ENCODE measurements at regions not wholly inside any gene's neighbourhood (a gene's known extent, or its start where the extent isn't known, plus 50 kb on each side); places are given as distances from the start of the nearest gene placed in this dataset.
"Not testable (repeated sequence)": the region's sequence is repeated elsewhere in the genome, so short reads cannot be mapped to it uniquely, and the experiment has no call there.

GRCh38 chr3:3365716-3366115, 186.2 kb upstream of the CRBN start:
- H3K27me3 ChIP-seq (ENCODE audit: insufficient read depth, insufficient read length), result no peaks in the 10 kb centered on the region
- no peaks in the 10 kb centered on the region for H3K36me3 ChIP-seq (ENCODE audit: insufficient read depth, insufficient read length, low read length)
- no peak for DNase-seq (ENCODE audit: low read depth, low spot score)
- TF ChIP-seq SUZ12 (IDR thresholded peaks at IDR 0.05; ENCODE audit: extremely low read depth, insufficient read depth, insufficient read length) (no peak), YY1 (IDR thresholded peaks at IDR 0.05; ENCODE audit: insufficient read depth, insufficient read length) (no peak), ZNF274 (IDR thresholded peaks at IDR 0.05; ENCODE audit: low read depth, low read length) (no peak)
- H3K4me3 ChIP-seq (ENCODE audit: insufficient read length, low read depth), result no peak overlapping the region
- H3K9me3 ChIP-seq (ENCODE audit: insufficient read depth, low read length), result no peaks in the 10 kb centered on the region
- H3K9ac ChIP-seq (ENCODE audit: insufficient read length, low read depth), result no peak overlapping the region
- H3K4me1 ChIP-seq (ENCODE audit: insufficient read depth, insufficient read length), result no peaks in the 10 kb centered on the region

- Histone ChIP-seq H3K9ac (ENCODE audit: insufficient read length, low read depth) (no peak overlapping the region), H3K4me3 (ENCODE audit: insufficient read length, low read depth) (no peak overlapping the region), H3K36me3 (ENCODE audit: insufficient read depth, insufficient read length, low read length) (no peaks in the 10 kb centered on the region), H3K27me3 (ENCODE audit: insufficient read depth, insufficient read length) (no peaks in the 10 kb centered on the region), H3K9me3 (ENCODE audit: insufficient read depth, low read length) (no peaks in the 10 kb centered on the region), H3K4me1 (ENCODE audit: insufficient read depth, insufficient read length) (no peaks in the 10 kb centered on the region)
- no peak for DNase-seq (ENCODE audit: low read depth, low spot score)
- no peak for TF ChIP-seq YY1 (IDR thresholded peaks at IDR 0.05; ENCODE audit: insufficient read depth, insufficient read length)
- no peak for TF ChIP-seq ZNF274 (IDR thresholded peaks at IDR 0.05; ENCODE audit: low read depth, low read length)
- TF ChIP-seq SUZ12 (IDR thresholded peaks at IDR 0.05; ENCODE audit: extremely low read depth, insufficient read depth, insufficient read length), result no peak
Measured at GRCh38 chr3:3356846-3357245, 177.4 kb upstream of the CRBN start.

GRCh38 chr3:3355442-3355841, 176.0 kb upstream of the CRBN start:
- H3K27me3 ChIP-seq (ENCODE audit: insufficient read depth, insufficient read length), result no peaks in the 10 kb centered on the region
- H3K4me3 ChIP-seq (ENCODE audit: insufficient read length, low read depth), result no peak overlapping the region
- no peaks in the 10 kb centered on the region for H3K36me3 ChIP-seq (ENCODE audit: insufficient read depth, insufficient read length, low read length)
- no peak overlapping the region for H3K9ac ChIP-seq (ENCODE audit: insufficient read length, low read depth)
- H3K9me3 ChIP-seq (ENCODE audit: insufficient read depth, low read length), result no peaks in the 10 kb centered on the region
- DNase-seq (ENCODE audit: low read depth, low spot score), result no peak
- no peak for TF ChIP-seq YY1 (IDR thresholded peaks at IDR 0.05; ENCODE audit: insufficient read depth, insufficient read length)
- TF ChIP-seq ZNF274 (IDR thresholded peaks at IDR 0.05; ENCODE audit: low read depth, low read length), result no peak
- no peak for TF ChIP-seq SUZ12 (IDR thresholded peaks at IDR 0.05; ENCODE audit: extremely low read depth, insufficient read depth, insufficient read length)
- no peaks in the 10 kb centered on the region for H3K4me1 ChIP-seq (ENCODE audit: insufficient read depth, insufficient read length)

- Histone ChIP-seq H3K9me3 (ENCODE audit: insufficient read depth, low read length) (no peaks in the 10 kb centered on the region), H3K36me3 (ENCODE audit: insufficient read depth, insufficient read length, low read length) (no peaks in the 10 kb centered on the region), H3K9ac (ENCODE audit: insufficient read length, low read depth) (no peak overlapping the region), H3K4me3 (ENCODE audit: insufficient read length, low read depth) (no peak overlapping the region), H3K27me3 (ENCODE audit: insufficient read depth, insufficient read length) (no peaks in the 10 kb centered on the region), H3K4me1 (ENCODE audit: insufficient read depth, insufficient read length) (no peaks in the 10 kb centered on the region)
- TF ChIP-seq SUZ12 (IDR thresholded peaks at IDR 0.05; ENCODE audit: extremely low read depth, insufficient read depth, insufficient read length), result no peak
- TF ChIP-seq YY1 (IDR thresholded peaks at IDR 0.05; ENCODE audit: insufficient read depth, insufficient read length), result no peak
- no peak for TF ChIP-seq ZNF274 (IDR thresholded peaks at IDR 0.05; ENCODE audit: low read depth, low read length)
- DNase-seq (ENCODE audit: low read depth, low spot score), result no peak
Measured at GRCh38 chr3:3353153-3353552, 173.7 kb upstream of the CRBN start.

- DNase-seq (ENCODE audit: low read depth, low spot score), result no peak
- Histone ChIP-seq H3K9ac (ENCODE audit: insufficient read length, low read depth) (no peak overlapping the region), H3K27me3 (ENCODE audit: insufficient read depth, insufficient read length) (no peaks in the 10 kb centered on the region), H3K9me3 (ENCODE audit: insufficient read depth, low read length) (no peaks in the 10 kb centered on the region), H3K4me3 (ENCODE audit: insufficient read length, low read depth) (no peak overlapping the region), H3K36me3 (ENCODE audit: insufficient read depth, insufficient read length, low read length) (no peaks in the 10 kb centered on the region), H3K4me1 (ENCODE audit: insufficient read depth, insufficient read length) (no peaks in the 10 kb centered on the region)
- TF ChIP-seq ZNF274 (IDR thresholded peaks at IDR 0.05; ENCODE audit: low read depth, low read length) (no peak), YY1 (IDR thresholded peaks at IDR 0.05; ENCODE audit: insufficient read depth, insufficient read length) (no peak), SUZ12 (IDR thresholded peaks at IDR 0.05; ENCODE audit: extremely low read depth, insufficient read depth, insufficient read length) (no peak)
Measured at GRCh38 chr3:3351226-3351625, 171.7 kb upstream of the CRBN start.

GRCh38 chr3:3347056-3347455, 167.6 kb upstream of the CRBN start:
- not testable (repeated sequence) for H3K36me3 ChIP-seq (ENCODE audit: insufficient read depth, insufficient read length, low read length); H3K9ac ChIP-seq (ENCODE audit: insufficient read length, low read depth); H3K4me1 ChIP-seq (ENCODE audit: insufficient read depth, insufficient read length); H3K9me3 ChIP-seq (ENCODE audit: insufficient read depth, low read length); H3K4me3 ChIP-seq (ENCODE audit: insufficient read length, low read depth); DNase-seq (ENCODE audit: low read depth, low spot score); H3K27me3 ChIP-seq (ENCODE audit: insufficient read depth, insufficient read length)

GRCh38 chr3:3346556-3346955, 167.1 kb upstream of the CRBN start:
- Histone ChIP-seq H3K27me3 (ENCODE audit: insufficient read depth, insufficient read length) (no peaks in the 10 kb centered on the region), H3K9me3 (ENCODE audit: insufficient read depth, low read length) (no peaks in the 10 kb centered on the region), H3K9ac (ENCODE audit: insufficient read length, low read depth) (no peak overlapping the region), H3K4me3 (ENCODE audit: insufficient read length, low read depth) (no peak overlapping the region), H3K36me3 (ENCODE audit: insufficient read depth, insufficient read length, low read length) (no peaks in the 10 kb centered on the region), H3K4me1 (ENCODE audit: insufficient read depth, insufficient read length) (no peaks in the 10 kb centered on the region)
- DNase-seq (ENCODE audit: low read depth, low spot score), result no peak
- TF ChIP-seq YY1 (IDR thresholded peaks at IDR 0.05; ENCODE audit: insufficient read depth, insufficient read length) (no peak), SUZ12 (IDR thresholded peaks at IDR 0.05; ENCODE audit: extremely low read depth, insufficient read depth, insufficient read length) (no peak), ZNF274 (IDR thresholded peaks at IDR 0.05; ENCODE audit: low read depth, low read length) (no peak)

- no peak for DNase-seq (ENCODE audit: low read depth, low spot score)
- H3K36me3 ChIP-seq (ENCODE audit: insufficient read depth, insufficient read length, low read length), result no peaks in the 10 kb centered on the region
- TF ChIP-seq ZNF274 (IDR thresholded peaks at IDR 0.05; ENCODE audit: low read depth, low read length) (no peak), SUZ12 (IDR thresholded peaks at IDR 0.05; ENCODE audit: extremely low read depth, insufficient read depth, insufficient read length) (no peak), YY1 (IDR thresholded peaks at IDR 0.05; ENCODE audit: insufficient read depth, insufficient read length) (no peak)
Measured at GRCh38 chr3:3342141-3342540, 162.7 kb upstream of the CRBN start.

More at GRCh38 chr3:3342141-3342540, 162.7 kb upstream of the CRBN start:
- no peak overlapping the region for H3K9ac ChIP-seq (ENCODE audit: insufficient read length, low read depth)
- no peaks in the 10 kb centered on the region for H3K27me3 ChIP-seq (ENCODE audit: insufficient read depth, insufficient read length)
- H3K9me3 ChIP-seq (ENCODE audit: insufficient read depth, low read length), result no peaks in the 10 kb centered on the region
- H3K4me3 ChIP-seq (ENCODE audit: insufficient read length, low read depth), result no peak overlapping the region
- H3K4me1 ChIP-seq (ENCODE audit: insufficient read depth, insufficient read length), result no peaks in the 10 kb centered on the region
